Mesenchymal stem cell (in vitro differentiated cells and primary cell): ENCODE measurements at regions not wholly inside any gene's neighbourhood (a gene's known extent, or its start where the extent isn't known, plus 50 kb on each side); places are given as distances from the start of the nearest gene placed in this dataset.

Experiments
- DNase-seq: peaks from one replicate; pipeline ENCODE4 v3.0.0-alpha.2; 2013
- H2AFZ ChIP-seq: one replicate; pipeline ENCODE4 v1.6.1; 2013; ENCODE audit warnings: low read depth, mild to moderate bottlenecking, control low read depth, inconsistent platforms, low read length, moderate library complexity
- H2AK5ac ChIP-seq: 2 replicates; pipeline ENCODE4 v1.6.1; 2013; ENCODE audit warnings: low read length, moderate library complexity, mild to moderate bottlenecking, inconsistent platforms; ENCODE audit not compliant: severe bottlenecking
- H2BK120ac ChIP-seq: one replicate; pipeline ENCODE4 v1.6.1; 2013; ENCODE audit warnings: low read depth, mild to moderate bottlenecking, inconsistent platforms, low read length, moderate library complexity
- H2BK12ac ChIP-seq, 2 experiments: one replicate each; pipeline ENCODE4 v1.6.1; 2013; ENCODE audit warnings: inconsistent platforms in 2 of 2, low read length in 2 of 2, mild to moderate bottlenecking in 2 of 2, moderate library complexity in 2 of 2, control low read depth in 1 of 2
- H2BK15ac ChIP-seq: one replicate; pipeline ENCODE4 v1.6.1; 2013; ENCODE audit warnings: mild to moderate bottlenecking, low read depth, inconsistent platforms; ENCODE audit not compliant: poor library complexity, severe bottlenecking
- H2BK5ac ChIP-seq: 2 replicates; pipeline ENCODE4 v1.6.1; 2013; ENCODE audit warnings: low read depth, mild to moderate bottlenecking, low read length, control low read depth, inconsistent platforms; ENCODE audit not compliant: poor library complexity, severe bottlenecking
- H3K14ac ChIP-seq, 2 experiments: one replicate each; pipeline ENCODE4 v1.6.1; 2013; ENCODE audit warnings: inconsistent platforms in 2 of 2, low read length in 2 of 2, control low read depth in 1 of 2, mild to moderate bottlenecking in 1 of 2, moderate library complexity in 1 of 2
- H3K18ac ChIP-seq, 2 experiments: one replicate each; pipeline ENCODE4 v1.6.1; 2013; ENCODE audit warnings: inconsistent platforms in 2 of 2, low read length in 2 of 2, control low read depth in 1 of 2, low read depth in 1 of 2, mild to moderate bottlenecking in 1 of 2
- H3K23ac ChIP-seq, 2 experiments: one replicate each; pipeline ENCODE4 v1.6.1; 2013; ENCODE audit warnings: inconsistent platforms in 2 of 2, low read length in 2 of 2, mild to moderate bottlenecking in 2 of 2, moderate library complexity in 2 of 2, control low read depth in 1 of 2
- H3K27ac ChIP-seq: 2 replicates; pipeline ENCODE4 v1.5.1; 2013; ENCODE audit warnings: mild to moderate bottlenecking, moderate library complexity, low read length, control low read depth, inconsistent platforms; ENCODE audit not compliant: poor library complexity, severe bottlenecking
- H3K27me3 ChIP-seq, 2 experiments: 2 replicates each; pipeline versions ENCODE4 v1.6.1 to v1.7.0; 2013; ENCODE audit warnings: low read length in 2 of 2, mild to moderate bottlenecking in 2 of 2, moderate library complexity in 2 of 2, control low read depth in 1 of 2, inconsistent platforms in 1 of 2; ENCODE audit not compliant: control insufficient read depth in 1 of 2, insufficient read depth in 1 of 2
- H3K36me3 ChIP-seq, 2 experiments: 2 replicates each; pipeline versions ENCODE4 v1.6.1 to v1.7.0; 2013; ENCODE audit warnings: low read length in 2 of 2, control low read depth in 1 of 2, inconsistent platforms in 1 of 2, low read depth in 1 of 2, mild to moderate bottlenecking in 1 of 2; ENCODE audit not compliant: insufficient read depth in 2 of 2, control insufficient read depth in 1 of 2
- H3K4ac ChIP-seq, 2 experiments: one replicate each; pipeline ENCODE4 v1.6.1; 2013; ENCODE audit warnings: inconsistent platforms in 2 of 2, low read length in 2 of 2, mild to moderate bottlenecking in 2 of 2, moderate library complexity in 2 of 2, control low read depth in 1 of 2, low read depth in 1 of 2
- H3K4me1 ChIP-seq: 2 replicates; pipeline ENCODE4 v1.6.1; 2013; ENCODE audit warnings: low read depth, low read length, control low read depth; ENCODE audit not compliant: control insufficient read depth, insufficient read depth
- H3K4me2 ChIP-seq: 2 replicates; pipeline ENCODE4 v1.6.1; 2013; ENCODE audit warnings: low read length, mild to moderate bottlenecking, inconsistent platforms; ENCODE audit not compliant: poor library complexity, severe bottlenecking
- H3K4me3 ChIP-seq, 2 experiments: 2 replicates each; pipeline versions ENCODE4 v1.5.1 to v1.7.0; 2013; ENCODE audit warnings: low read length in 2 of 2, mild to moderate bottlenecking in 2 of 2, control low read depth in 1 of 2, low read depth in 1 of 2; ENCODE audit not compliant: insufficient read depth in 1 of 2
- H3K79me1 ChIP-seq: replicated peaks from 2 replicates; pipeline ENCODE4 v1.6.1; 2013; ENCODE audit warnings: mild to moderate bottlenecking, control low read depth, low read length, inconsistent platforms; ENCODE audit not compliant: poor library complexity, severe bottlenecking
- H3K9ac ChIP-seq: 2 replicates; pipeline ENCODE4 v1.7.0; 2013; ENCODE audit warnings: mild to moderate bottlenecking, low read length, moderate library complexity
- H3K9me3 ChIP-seq: 2 replicates; pipeline ENCODE4 v1.7.0; 2013; ENCODE audit warnings: mild to moderate bottlenecking, low read length; ENCODE audit not compliant: control insufficient read depth
- H4K8ac ChIP-seq: one replicate; pipeline ENCODE4 v1.6.1; 2013; ENCODE audit warnings: inconsistent platforms, mild to moderate bottlenecking, low read length, moderate library complexity
- H4K91ac ChIP-seq: one replicate; pipeline ENCODE4 v1.6.1; 2013; ENCODE audit warnings: mild to moderate bottlenecking, low read length, inconsistent platforms
- WGBS: methylation state at CpG from one replicate; pipeline ENCODE4 v1.1.7; 2013; ENCODE audit warnings: mixed read lengths; 5-methylcytosine and 5-hydroxymethylcytosine counted together

- Histone ChIP-seq H3K4ac (no peak overlapping the region), H2BK120ac (no peak overlapping the region), H3K79me1 (no peaks in the 10 kb centered on the region), H3K27me3 (no peaks in the 10 kb centered on the region), H3K18ac (no peak overlapping the region), H2BK12ac (no peak overlapping the region), H3K23ac (no peak overlapping the region), H3K14ac (no peak overlapping the region), H3K9me3 (no peaks in the 10 kb centered on the region), H3K4me1 (no peaks in the 10 kb centered on the region), H2BK15ac (no peak overlapping the region), H3K4me2 (no peak overlapping the region), H3K4me3 (no peak overlapping the region), H2AFZ (no peak overlapping the region), H3K9ac (no peak overlapping the region), H3K36me3 (no peaks in the 10 kb centered on the region), H4K91ac (no peak overlapping the region), H3K27ac (no peak overlapping the region), H2AK5ac (no peak overlapping the region), H2BK5ac (no peak overlapping the region), H4K8ac (no peak overlapping the region)
- no peak for DNase-seq
- no CpG with 5 or more reads among the region's 1 CpG for WGBS
These were observed 427.3 kb upstream of the ST6GAL2 start for GRCh38 chr2:107313316-107313715.

- no peak overlapping the region for H2BK15ac ChIP-seq
- H3K27me3 ChIP-seq: peaks cover 0 to 7% of the 10 kb centered on the region in 2 experiments
- WGBS: 100% methylated on average over 1 of the region's 1 CpG
- H2AK5ac ChIP-seq: no peak overlapping the region
- no peak overlapping the region for H3K4me2 ChIP-seq
- no peaks in the 10 kb centered on the region for H3K9me3 ChIP-seq
- no peaks in the 10 kb centered on the region for H3K4me1 ChIP-seq
- no peak overlapping the region for H2BK120ac ChIP-seq
- H3K18ac ChIP-seq: no peak overlapping the region
- H3K14ac ChIP-seq: no peak overlapping the region
- H3K36me3 ChIP-seq: no peaks in the 10 kb centered on the region
- no peak overlapping the region for H3K4me3 ChIP-seq
- no peak for DNase-seq
- no peak overlapping the region for H4K91ac ChIP-seq
- H3K23ac ChIP-seq: no peak overlapping the region
- H2BK5ac ChIP-seq: no peak overlapping the region
- H3K9ac ChIP-seq: no peak overlapping the region
- no peak overlapping the region for H2AFZ ChIP-seq
- H3K27ac ChIP-seq: no peak overlapping the region
- H4K8ac ChIP-seq: no peak overlapping the region
- H2BK12ac ChIP-seq: no peak overlapping the region
- H3K4ac ChIP-seq: no peak overlapping the region
- no peaks in the 10 kb centered on the region for H3K79me1 ChIP-seq
These were observed 434.9 kb upstream of the ST6GAL2 start for GRCh38 chr2:107320881-107321280.

- peaks cover 0 to 7% of the 10 kb centered on the region in 2 experiments for H3K27me3 ChIP-seq
- no peak overlapping the region for H3K27ac ChIP-seq
- no peak overlapping the region for H2BK12ac ChIP-seq
- WGBS: 83% methylated on average over 3 of the region's 6 CpGs
- H3K4me3 ChIP-seq: no peak overlapping the region
- H2BK15ac ChIP-seq: no peak overlapping the region
- H3K14ac ChIP-seq: no peak overlapping the region
- no peak for DNase-seq
- no peak overlapping the region for H2BK120ac ChIP-seq
- H2AK5ac ChIP-seq: no peak overlapping the region
- no peak overlapping the region for H3K23ac ChIP-seq
- no peak overlapping the region for H4K91ac ChIP-seq
- H4K8ac ChIP-seq: no peak overlapping the region
- H3K4ac ChIP-seq: no peak overlapping the region
- no peaks in the 10 kb centered on the region for H3K4me1 ChIP-seq
- no peaks in the 10 kb centered on the region for H3K36me3 ChIP-seq
- no peak overlapping the region for H3K18ac ChIP-seq
- H2AFZ ChIP-seq: no peak overlapping the region
- H2BK5ac ChIP-seq: no peak overlapping the region
- H3K79me1 ChIP-seq: no peaks in the 10 kb centered on the region
- H3K9me3 ChIP-seq: peaks cover 7% of the 10 kb centered on the region
- no peak overlapping the region for H3K4me2 ChIP-seq
- no peak overlapping the region for H3K9ac ChIP-seq
These were observed 436.4 kb upstream of the ST6GAL2 start for GRCh38 chr2:107322416-107322815.

GRCh38 chr2:107323946-107324565, 438.1 kb upstream of the ST6GAL2 start:
- Histone ChIP-seq H4K8ac (no peak overlapping the region), H3K36me3 (no peaks in the 10 kb centered on the region), H2BK15ac (no peak overlapping the region), H3K4me2 (no peak overlapping the region), H3K9me3 (peaks cover 21% of the 10 kb centered on the region), H3K18ac (no peak overlapping the region), H3K4ac (no peak overlapping the region), H3K27me3 (peaks cover 0 to 7% of the 10 kb centered on the region in 2 experiments), H3K4me1 (no peaks in the 10 kb centered on the region), H3K27ac (no peak overlapping the region), H4K91ac (no peak overlapping the region), H2BK5ac (no peak overlapping the region), H3K79me1 (no peaks in the 10 kb centered on the region), H3K14ac (no peak overlapping the region), H2BK120ac (no peak overlapping the region), H3K23ac (no peak overlapping the region), H2BK12ac (no peak overlapping the region), H3K4me3 (no peak overlapping the region), H3K9ac (no peak overlapping the region), H2AFZ (no peak overlapping the region), H2AK5ac (no peak overlapping the region)
- 76% methylated on average over 8 of the region's 8 CpGs for WGBS
- no peak for DNase-seq
